Liver (tissue), 3 donors: ENCODE measurements at regions not wholly inside any gene's neighbourhood (a gene's known extent, or its start where the extent isn't known, plus 50 kb on each side); places are given as distances from the start of the nearest gene placed in this dataset.

ENCODE experiments used
- FOXA1 ChIP-seq: IDR thresholded peaks from 2 replicates; pipeline ENCODE4 v1.6.1; 2016; ENCODE audit warnings: antibody characterized with exemption
- GABPA ChIP-seq, 2 donors: IDR thresholded peaks in 1 of 2; conservative IDR thresholded peaks in 1 of 2; 2 replicates each; pipeline ENCODE4 v1.6.1; 2016; ENCODE audit warnings: antibody characterized with exemption in 2 of 2, mild to moderate bottlenecking in 1 of 2, moderate library complexity in 1 of 2
- JUND ChIP-seq, 2 donors: IDR thresholded peaks; 2 replicates each; pipeline ENCODE4 v1.6.1; 2016; ENCODE audit warnings: antibody characterized with exemption in 2 of 2
- MAX ChIP-seq: IDR thresholded peaks from 2 replicates; pipeline ENCODE4 v1.6.1; 2016; ENCODE audit warnings: antibody characterized with exemption
- RAD21 ChIP-seq, 2 donors: IDR thresholded peaks; 2 replicates each; pipeline ENCODE4 v1.6.1; 2016; ENCODE audit warnings: antibody characterized with exemption in 2 of 2, mild to moderate bottlenecking in 2 of 2
- RXRA ChIP-seq, 2 donors: IDR thresholded peaks; 2 replicates each; pipeline ENCODE4 v1.6.1; 2017 to 2018; ENCODE audit warnings: antibody characterized with exemption in 2 of 2, mild to moderate bottlenecking in 1 of 2
- TAF1 ChIP-seq: conservative IDR thresholded peaks from 2 replicates; pipeline ENCODE4 v1.6.1; 2016; ENCODE audit warnings: antibody characterized with exemption, mild to moderate bottlenecking
- TF ChIP-seq, protein P1 (sequence below): fragments of 150-350 bp; IDR thresholded peaks from 2 replicates; pipeline ENCODE4 v1.5.1; 2017; ENCODE audit warnings: improper control_type of control experiment, low read depth, low read length; ENCODE audit not compliant: missing input control
- donor health status: healthy.
- donor health status: healthy.

DNA sequence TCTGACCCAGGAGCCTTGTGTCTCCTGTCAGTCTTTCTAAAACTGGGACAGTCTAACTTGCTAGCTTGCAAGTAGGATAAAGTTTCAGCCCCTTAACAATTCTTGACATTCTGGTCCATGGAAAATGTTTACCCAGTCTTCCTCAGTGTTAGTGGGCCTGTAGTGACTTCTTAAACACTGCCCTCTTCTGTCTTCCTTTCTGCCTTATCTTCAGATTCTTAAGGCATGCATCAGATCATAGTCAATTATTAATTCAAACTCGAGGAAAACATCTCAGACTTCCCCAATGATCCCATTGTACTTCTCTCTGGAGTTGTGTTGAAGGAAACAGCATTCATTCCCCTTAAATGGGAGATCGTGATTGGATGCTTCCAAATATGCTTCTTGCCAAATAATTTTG, 1199.8 kb downstream of the DTWD2 start:
- TF ChIP-seq RAD21 (IDR thresholded peaks at IDR 0.05), result no peak
- TF ChIP-seq RXRA (IDR thresholded peaks at IDR 0.05), result no peak
- TF ChIP-seq MAX, result no peak
- TF ChIP-seq, protein P1, sequence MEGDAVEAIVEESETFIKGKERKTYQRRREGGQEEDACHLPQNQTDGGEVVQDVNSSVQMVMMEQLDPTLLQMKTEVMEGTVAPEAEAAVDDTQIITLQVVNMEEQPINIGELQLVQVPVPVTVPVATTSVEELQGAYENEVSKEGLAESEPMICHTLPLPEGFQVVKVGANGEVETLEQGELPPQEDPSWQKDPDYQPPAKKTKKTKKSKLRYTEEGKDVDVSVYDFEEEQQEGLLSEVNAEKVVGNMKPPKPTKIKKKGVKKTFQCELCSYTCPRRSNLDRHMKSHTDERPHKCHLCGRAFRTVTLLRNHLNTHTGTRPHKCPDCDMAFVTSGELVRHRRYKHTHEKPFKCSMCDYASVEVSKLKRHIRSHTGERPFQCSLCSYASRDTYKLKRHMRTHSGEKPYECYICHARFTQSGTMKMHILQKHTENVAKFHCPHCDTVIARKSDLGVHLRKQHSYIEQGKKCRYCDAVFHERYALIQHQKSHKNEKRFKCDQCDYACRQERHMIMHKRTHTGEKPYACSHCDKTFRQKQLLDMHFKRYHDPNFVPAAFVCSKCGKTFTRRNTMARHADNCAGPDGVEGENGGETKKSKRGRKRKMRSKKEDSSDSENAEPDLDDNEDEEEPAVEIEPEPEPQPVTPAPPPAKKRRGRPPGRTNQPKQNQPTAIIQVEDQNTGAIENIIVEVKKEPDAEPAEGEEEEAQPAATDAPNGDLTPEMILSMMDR, result no peak
- no peak for TF ChIP-seq JUND (IDR thresholded peaks at IDR 0.05)
- TF ChIP-seq TAF1, result no peak
- TF ChIP-seq GABPA (IDR thresholded peaks at IDR 0.05 in 1 of 2, conservative IDR thresholded peaks at IDR 0.05 in 1 of 2), result no peak
- no peak for TF ChIP-seq FOXA1
